B cell (primary cell): ENCODE measurements at regions not wholly inside any gene's neighbourhood (a gene's known extent, or its start where the extent isn't known, plus 50 kb on each side); places are given as distances from the start of the nearest gene placed in this dataset.
"Not testable (repeated sequence)": the region's sequence is repeated elsewhere in the genome, so short reads cannot be mapped to it uniquely, and the experiment has no call there.

ENCODE experiments used
- ATAC-seq: fragments of 200-7000 bp; cut with Tn5 transposase; one replicate; pipeline ENCODE4 v1.10.0; 2021; ENCODE audit warnings: low read depth, mild to moderate bottlenecking, moderate number of reproducible peaks, moderate library complexity
- CTCF ChIA-PET: fragments of 350-600 bp; sonication (Branson Sonifier 250); formaldehyde crosslinking; loops from one replicate; lab custom pipeline; 2021; ENCODE audit warnings: antibody characterized with exemption, inconsistent platforms; lab: Charles Lee
- POLR2A ChIA-PET: fragments of 350-600 bp; sonication (Branson Sonifier 250); formaldehyde crosslinking; loops from one replicate; lab custom pipeline; 2021; ENCODE audit warnings: antibody characterized with exemption; lab: Charles Lee
- DNase-seq: peaks from one replicate; pipeline ENCODE4 v3.0.0; 2013
- H2AFZ ChIP-seq: 2 replicates; pipeline ENCODE4 v1.6.1; 2012; ENCODE audit warnings: mild to moderate bottlenecking, low read depth, low read length; ENCODE audit not compliant: insufficient read depth, poor library complexity, severe bottlenecking
- H3K27ac ChIP-seq, 2 donors: 1 replicate in 1 of 2; 2 replicates in 1 of 2; pipeline ENCODE4 v1.5.1; 2012 to 2013; ENCODE audit warnings: low read length in 2 of 2, mild to moderate bottlenecking in 2 of 2, moderate library complexity in 1 of 2
- H3K27me3 ChIP-seq, 4 experiments: fragments of 200-600 bp in 1 of 4; sonication (generic) in 1 of 4; replicated peaks in 1 of 4; 1 replicate in 2 of 4; 2 replicates in 2 of 4; pipeline versions ENCODE4 v1.6.1 to v1.7.0; 2013 to 2016; ENCODE audit warnings: low read length in 3 of 4, mild to moderate bottlenecking in 2 of 4, mixed read lengths in 1 of 4, moderate library complexity in 1 of 4; ENCODE audit not compliant: insufficient read depth in 4 of 4, control insufficient read depth in 3 of 4; ENCODE audit errors: control extremely low read depth in 1 of 4
- H3K36me3 ChIP-seq, 2 experiments: replicated peaks in 1 of 2; 1 replicate in 1 of 2; 2 replicates in 1 of 2; pipeline versions ENCODE4 v1.6.1 to v1.7.1; 2013; ENCODE audit warnings: low read length in 1 of 2; ENCODE audit not compliant: insufficient read depth in 2 of 2, control insufficient read depth in 1 of 2; ENCODE audit errors: control extremely low read depth in 1 of 2, extremely low read depth in 1 of 2
- H3K4me1 ChIP-seq, 2 donors: fragments of 200-600 bp in 1 of 2; sonication (generic) in 1 of 2; 1 replicate in 1 of 2; 2 replicates in 1 of 2; pipeline versions ENCODE4 v1.5.1 to v1.6.1; 2013 to 2017; ENCODE audit warnings: low read length in 2 of 2; ENCODE audit not compliant: control insufficient read depth in 2 of 2, insufficient read depth in 2 of 2
- H3K4me2 ChIP-seq: replicated peaks from 2 replicates; pipeline ENCODE3; 2012; ENCODE audit warnings: mild to moderate bottlenecking, low read depth, low read length; ENCODE audit not compliant: poor library complexity, severe bottlenecking
- H3K4me3 ChIP-seq, 5 experiments: fragments of 200-600 bp in 1 of 5; sonication (generic) in 1 of 5; 1 replicate in 3 of 5; 2 replicates in 2 of 5; pipeline versions ENCODE4 v1.5.1 to v1.7.0; 2011 to 2016; ENCODE audit warnings: low read length in 4 of 5, mild to moderate bottlenecking in 4 of 5, low read depth in 2 of 5, control low read depth in 1 of 5, moderate library complexity in 1 of 5; ENCODE audit not compliant: insufficient read depth in 1 of 5; ENCODE audit errors: control extremely low read depth in 1 of 5, extremely low read depth in 1 of 5
- H3K79me2 ChIP-seq: fragments of 200-600 bp; sonication (generic); one replicate; pipeline ENCODE4 v1.6.0; 2016; ENCODE audit warnings: low read length; ENCODE audit not compliant: control insufficient read depth, insufficient read depth
- H3K9ac ChIP-seq: fragments of 200-600 bp; sonication (generic); 2 replicates; pipeline ENCODE4 v1.6.1; 2017; ENCODE audit warnings: mild to moderate bottlenecking, low read length, moderate library complexity
- H3K9me3 ChIP-seq, 3 donors: one replicate each; pipeline versions ENCODE4 v1.6.1 to v1.7.1; 2013; ENCODE audit warnings: low read length in 2 of 3; ENCODE audit not compliant: control insufficient read depth in 2 of 3, insufficient read depth in 1 of 3; ENCODE audit errors: control extremely low read depth in 1 of 3
- H4K20me1 ChIP-seq: 2 replicates; pipeline ENCODE4 v1.6.0; 2012; ENCODE audit warnings: mild to moderate bottlenecking, low read length; ENCODE audit not compliant: insufficient read depth, control insufficient read depth, poor library complexity, severe bottlenecking
- H3K27ac Mint-ChIP-seq: one replicate; pipeline ENCODE4 v1.8.0; 2021; ENCODE audit warnings: mixed read lengths
- H3K27me3 Mint-ChIP-seq: one replicate; pipeline ENCODE4 v1.8.0; 2021; ENCODE audit warnings: mixed read lengths
- H3K4me1 Mint-ChIP-seq: one replicate; pipeline ENCODE4 v1.8.0; 2021; ENCODE audit warnings: mixed read lengths
- H3K4me3 Mint-ChIP-seq: one replicate; pipeline ENCODE4 v1.8.0; 2021; ENCODE audit warnings: mixed read lengths
- H3K9me3 Mint-ChIP-seq: one replicate; pipeline ENCODE4 v1.8.0; 2022; ENCODE audit warnings: mixed read lengths; ENCODE audit not compliant: insufficient read depth
- WGBS: methylation state at CpG from one replicate; pipeline ENCODE4 v1.1.5; 2013; ENCODE audit warnings: missing lambda C conversion rate; ENCODE audit not compliant: insufficient coverage; 5-methylcytosine and 5-hydroxymethylcytosine counted together
- intact Hi-C: fragments of 100-400 bp; cut with micrococcal nuclease; formaldehyde crosslinking; loops from one replicate; pipeline ENCODE4 v1.10.0; 2022

- H3K4me3 ChIP-seq, H3K27me3 ChIP-seq, H3K4me1 ChIP-seq, H3K27ac Mint-ChIP-seq, ATAC-seq, CTCF ChIA-PET, H3K27ac ChIP-seq, H3K27me3 Mint-ChIP-seq, H3K36me3 ChIP-seq, POLR2A ChIA-PET, H3K4me2 ChIP-seq, H3K79me2 ChIP-seq, H3K9me3 Mint-ChIP-seq, intact Hi-C loops, H4K20me1 ChIP-seq, H3K9ac ChIP-seq, H2AFZ ChIP-seq, DNase-seq, H3K4me3 Mint-ChIP-seq: not testable (repeated sequence)
- WGBS, result 98% methylated on average over 8 of the region's 8 CpGs
- peaks cover 10% of the 10 kb centered on the region for H3K4me1 Mint-ChIP-seq
- peaks cover 0 to 28% (median 0%) of the 10 kb centered on the region in 3 donors for H3K9me3 ChIP-seq
Observed at GRCh38 chr16:29248940-29249318, 157.6 kb downstream of the NPIPB11 start.

- H3K27ac ChIP-seq, ATAC-seq, H3K36me3 ChIP-seq, H3K79me2 ChIP-seq, H3K4me1 ChIP-seq, H3K9ac ChIP-seq, H3K27me3 Mint-ChIP-seq, H3K27me3 ChIP-seq, H3K4me2 ChIP-seq, H3K27ac Mint-ChIP-seq, CTCF ChIA-PET, H3K4me3 ChIP-seq, H4K20me1 ChIP-seq, H3K9me3 Mint-ChIP-seq, H2AFZ ChIP-seq, H3K4me3 Mint-ChIP-seq, DNase-seq, POLR2A ChIA-PET, intact Hi-C loops: not testable (repeated sequence)
- 55% methylated on average over 13 of the region's 18 CpGs for WGBS
- peaks cover 0 to 28% (median 0%) of the 10 kb centered on the region in 3 donors for H3K9me3 ChIP-seq
- H3K4me1 Mint-ChIP-seq, result peaks cover 10% of the 10 kb centered on the region
Observed at GRCh38 chr16:29248306-29248939, 158.1 kb downstream of the NPIPB11 start.

DNA sequence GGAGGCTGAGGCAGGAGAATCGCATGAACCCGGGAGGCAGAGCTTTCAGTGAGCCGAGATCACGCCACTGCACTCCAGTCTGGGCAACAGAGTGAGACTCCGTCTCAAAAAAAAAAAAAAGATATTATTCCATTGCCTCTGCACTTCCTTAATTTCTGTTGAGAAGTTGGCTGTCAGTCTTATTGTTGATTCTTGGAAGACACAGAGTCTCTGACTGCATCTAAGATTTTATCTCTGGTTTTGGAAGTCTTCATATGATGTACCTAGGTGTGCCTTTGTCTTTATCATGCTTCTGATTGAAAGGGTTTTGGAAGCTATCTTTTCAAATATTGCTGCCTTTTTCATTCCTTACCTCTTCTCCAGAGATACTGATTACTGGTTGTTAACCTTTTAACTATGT, 160.4 kb downstream of the NPIPB11 start:
- H3K4me3 ChIP-seq, POLR2A ChIA-PET: not testable (repeated sequence)

More for the DNA sequence above, 160.4 kb downstream of the NPIPB11 start:
- peaks cover 0 to 14% (median 0%) of the 10 kb centered on the region in 3 donors for H3K9me3 ChIP-seq
- DNase-seq, H3K27ac Mint-ChIP-seq, H3K27me3 ChIP-seq, H3K4me1 ChIP-seq, H3K36me3 ChIP-seq, H3K9ac ChIP-seq, H3K4me3 Mint-ChIP-seq, H3K79me2 ChIP-seq, H2AFZ ChIP-seq, ATAC-seq, H4K20me1 ChIP-seq, H3K27ac ChIP-seq, H3K9me3 Mint-ChIP-seq, H3K4me2 ChIP-seq, intact Hi-C loops, H3K27me3 Mint-ChIP-seq, CTCF ChIA-PET: not testable (repeated sequence)
- H3K4me1 Mint-ChIP-seq, result peaks cover 10% of the 10 kb centered on the region
- WGBS, result 50% methylated on average over 2 of the region's 5 CpGs
